A549 (cell line): ENCODE measurements at regions not wholly inside any gene's neighbourhood (a gene's known extent, or its start where the extent isn't known, plus 50 kb on each side); places are given as distances from the start of the nearest gene placed in this dataset.

Experiments used
- HMGXB4 ChIP-seq: fragments of 250-450 bp; sonication (Bioruptor Pico); IDR thresholded peaks from 2 replicates; pipeline ENCODE4 v1.5.0; 2021; ENCODE audit warnings: mild to moderate bottlenecking, moderate library complexity, borderline replicate concordance
- JUN ChIP-seq, 2 experiments: fragments of >200 bp; sonication (Bioruptor Twin); formaldehyde crosslinking; IDR thresholded peaks; 2 replicates in 1 of 2; 3 replicates in 1 of 2; pipeline ENCODE4 v1.6.1; 2016 to 2017
- PBX3 ChIP-seq: IDR thresholded peaks from 2 replicates; pipeline ENCODE4 v1.6.1; 2012
- POLR2A ChIP-seq: IDR thresholded peaks from 2 replicates; pipeline ENCODE4 v1.6.1; 2012; ENCODE audit warnings: mild to moderate bottlenecking, low read length
- RCOR1 ChIP-seq: fragments of 150-350 bp; IDR thresholded peaks from 2 replicates; pipeline ENCODE4 v1.6.1; 2014; ENCODE audit warnings: antibody characterized with exemption, low read length, low read depth
- TF ChIP-seq, protein P1 (sequence below): fragments of 150-350 bp; IDR thresholded peaks from 2 replicates; pipeline ENCODE4 v1.6.1; 2014; ENCODE audit warnings: low read depth, mild to moderate bottlenecking, low read length
- TF ChIP-seq, protein P2 (sequence below): fragments of >200 bp; sonication (Bioruptor Twin); formaldehyde crosslinking; IDR thresholded peaks from 3 replicates; pipeline ENCODE4 v1.5.1; 2016
- TF ChIP-seq, protein P3 (sequence below): fragments of 200-600 bp; sonication (generic); IDR thresholded peaks from 2 replicates; pipeline ENCODE4 v1.6.1; 2016; ENCODE audit warnings: antibody characterized with exemption, mild to moderate bottlenecking, moderate library complexity

DNA sequence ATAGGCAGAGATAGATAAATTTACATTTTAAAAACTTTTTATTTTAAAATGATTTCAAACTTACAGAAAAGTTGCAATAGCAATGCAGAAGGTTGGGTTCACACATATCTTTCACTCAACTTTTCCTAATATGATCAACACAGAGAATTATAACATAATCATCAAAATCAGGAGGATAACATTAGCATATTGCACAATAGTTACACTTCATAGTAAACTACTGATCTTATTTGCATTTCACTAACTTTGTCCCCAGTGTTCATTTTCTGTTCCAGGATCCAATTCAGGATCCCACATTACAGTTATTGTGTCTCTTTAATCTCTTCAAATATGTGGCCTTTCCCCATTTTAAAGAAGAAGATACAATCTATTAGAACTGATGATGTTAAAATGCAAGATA lies 115.4 kb upstream of the ETV6 start:
- TF ChIP-seq RCOR1 (no peak), POLR2A (no peak), HMGXB4 (CRISPR knock-in tag) (no peak), PBX3 (no peak), JUN (IDR thresholded peaks at IDR 0.05) (no peak)
- TF ChIP-seq, protein P1, sequence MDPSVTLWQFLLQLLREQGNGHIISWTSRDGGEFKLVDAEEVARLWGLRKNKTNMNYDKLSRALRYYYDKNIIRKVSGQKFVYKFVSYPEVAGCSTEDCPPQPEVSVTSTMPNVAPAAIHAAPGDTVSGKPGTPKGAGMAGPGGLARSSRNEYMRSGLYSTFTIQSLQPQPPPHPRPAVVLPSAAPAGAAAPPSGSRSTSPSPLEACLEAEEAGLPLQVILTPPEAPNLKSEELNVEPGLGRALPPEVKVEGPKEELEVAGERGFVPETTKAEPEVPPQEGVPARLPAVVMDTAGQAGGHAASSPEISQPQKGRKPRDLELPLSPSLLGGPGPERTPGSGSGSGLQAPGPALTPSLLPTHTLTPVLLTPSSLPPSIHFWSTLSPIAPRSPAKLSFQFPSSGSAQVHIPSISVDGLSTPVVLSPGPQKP = no peak
- TF ChIP-seq, protein P2, sequence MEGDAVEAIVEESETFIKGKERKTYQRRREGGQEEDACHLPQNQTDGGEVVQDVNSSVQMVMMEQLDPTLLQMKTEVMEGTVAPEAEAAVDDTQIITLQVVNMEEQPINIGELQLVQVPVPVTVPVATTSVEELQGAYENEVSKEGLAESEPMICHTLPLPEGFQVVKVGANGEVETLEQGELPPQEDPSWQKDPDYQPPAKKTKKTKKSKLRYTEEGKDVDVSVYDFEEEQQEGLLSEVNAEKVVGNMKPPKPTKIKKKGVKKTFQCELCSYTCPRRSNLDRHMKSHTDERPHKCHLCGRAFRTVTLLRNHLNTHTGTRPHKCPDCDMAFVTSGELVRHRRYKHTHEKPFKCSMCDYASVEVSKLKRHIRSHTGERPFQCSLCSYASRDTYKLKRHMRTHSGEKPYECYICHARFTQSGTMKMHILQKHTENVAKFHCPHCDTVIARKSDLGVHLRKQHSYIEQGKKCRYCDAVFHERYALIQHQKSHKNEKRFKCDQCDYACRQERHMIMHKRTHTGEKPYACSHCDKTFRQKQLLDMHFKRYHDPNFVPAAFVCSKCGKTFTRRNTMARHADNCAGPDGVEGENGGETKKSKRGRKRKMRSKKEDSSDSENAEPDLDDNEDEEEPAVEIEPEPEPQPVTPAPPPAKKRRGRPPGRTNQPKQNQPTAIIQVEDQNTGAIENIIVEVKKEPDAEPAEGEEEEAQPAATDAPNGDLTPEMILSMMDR = no peak
- TF ChIP-seq, protein P3, sequence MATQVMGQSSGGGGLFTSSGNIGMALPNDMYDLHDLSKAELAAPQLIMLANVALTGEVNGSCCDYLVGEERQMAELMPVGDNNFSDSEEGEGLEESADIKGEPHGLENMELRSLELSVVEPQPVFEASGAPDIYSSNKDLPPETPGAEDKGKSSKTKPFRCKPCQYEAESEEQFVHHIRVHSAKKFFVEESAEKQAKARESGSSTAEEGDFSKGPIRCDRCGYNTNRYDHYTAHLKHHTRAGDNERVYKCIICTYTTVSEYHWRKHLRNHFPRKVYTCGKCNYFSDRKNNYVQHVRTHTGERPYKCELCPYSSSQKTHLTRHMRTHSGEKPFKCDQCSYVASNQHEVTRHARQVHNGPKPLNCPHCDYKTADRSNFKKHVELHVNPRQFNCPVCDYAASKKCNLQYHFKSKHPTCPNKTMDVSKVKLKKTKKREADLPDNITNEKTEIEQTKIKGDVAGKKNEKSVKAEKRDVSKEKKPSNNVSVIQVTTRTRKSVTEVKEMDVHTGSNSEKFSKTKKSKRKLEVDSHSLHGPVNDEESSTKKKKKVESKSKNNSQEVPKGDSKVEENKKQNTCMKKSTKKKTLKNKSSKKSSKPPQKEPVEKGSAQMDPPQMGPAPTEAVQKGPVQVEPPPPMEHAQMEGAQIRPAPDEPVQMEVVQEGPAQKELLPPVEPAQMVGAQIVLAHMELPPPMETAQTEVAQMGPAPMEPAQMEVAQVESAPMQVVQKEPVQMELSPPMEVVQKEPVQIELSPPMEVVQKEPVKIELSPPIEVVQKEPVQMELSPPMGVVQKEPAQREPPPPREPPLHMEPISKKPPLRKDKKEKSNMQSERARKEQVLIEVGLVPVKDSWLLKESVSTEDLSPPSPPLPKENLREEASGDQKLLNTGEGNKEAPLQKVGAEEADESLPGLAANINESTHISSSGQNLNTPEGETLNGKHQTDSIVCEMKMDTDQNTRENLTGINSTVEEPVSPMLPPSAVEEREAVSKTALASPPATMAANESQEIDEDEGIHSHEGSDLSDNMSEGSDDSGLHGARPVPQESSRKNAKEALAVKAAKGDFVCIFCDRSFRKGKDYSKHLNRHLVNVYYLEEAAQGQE = no peak
